ENCODE measurements at regions not wholly inside any gene's neighbourhood (a gene's known extent, or its start where the extent isn't known, plus 50 kb on each side); places are given as distances from the start of the nearest gene placed in this dataset.

GRCh38 chr6:159094444-159095252 lies 49.9 kb upstream of the TAGAP start:
- no peak for TF ChIP-seq EZH2 (IDR thresholded peaks at IDR 0.05; ENCODE audit: borderline replicate concordance, insufficient read depth, low read depth, low read length, poor library complexity, severe bottlenecking)
- no peak for TF ChIP-seq CTCF (IDR thresholded peaks at IDR 0.05)
- Histone ChIP-seq H3K9ac (ENCODE audit: low read length) (peak overlapping the region; percentile 49), H3K27me3 (replicated peaks in 1 of 4; ENCODE audit: control extremely low read depth in 1 of 4, control insufficient read depth in 3 of 4, insufficient read depth in 4 of 4, low read length in 3 of 4) (no peaks in the 10 kb centered on the region), H3K9me3 (ENCODE audit: control extremely low read depth in 1 of 3, control insufficient read depth in 2 of 3, insufficient read depth in 1 of 3, low read length in 2 of 3) (peaks cover 0 to 5% (median 0%) of the 10 kb centered on the region in 3 donors), H2AFZ (ENCODE audit: insufficient read depth, low read depth, low read length, poor library complexity, severe bottlenecking) (peak overlapping the region; percentile 30), H3K27ac (ENCODE audit: low read length in 2 of 2) (peak overlapping the region; percentile 98 to 99), H3K36me3 (replicated peaks in 1 of 2; ENCODE audit: control extremely low read depth in 1 of 2, control insufficient read depth in 1 of 2, extremely low read depth in 1 of 2, insufficient read depth in 2 of 2, low read length in 1 of 2) (no peaks in the 10 kb centered on the region), H3K4me2 (replicated peaks; ENCODE audit: low read depth, low read length, poor library complexity, severe bottlenecking) (peak overlapping the region; percentile 77), H3K79me2 (ENCODE audit: control insufficient read depth, insufficient read depth, low read length) (peaks cover 18% of the 10 kb centered on the region), H4K20me1 (ENCODE audit: control insufficient read depth, insufficient read depth, low read length, poor library complexity, severe bottlenecking) (no peaks in the 10 kb centered on the region), H3K4me3 (ENCODE audit: control extremely low read depth in 1 of 5, extremely low read depth in 1 of 5, insufficient read depth in 1 of 5, low read depth in 2 of 5, low read length in 4 of 5) (peak overlapping the region in 4 of 5 experiments; percentile 1 to 53 (median 27)), H3K4me1 (ENCODE audit: control insufficient read depth in 2 of 2, insufficient read depth in 2 of 2, low read length in 2 of 2) (peaks cover 61 to 67% of the 10 kb centered on the region in 2 donors)
- under 1% methylated on average over 12 of the region's 18 CpGs for WGBS (ENCODE audit: insufficient coverage)
- peak overlapping the region; percentile 99 for H3K27ac Mint-ChIP-seq
- peak; percentile 95 for DNase-seq
- H3K4me1 Mint-ChIP-seq = peaks cover 77% of the 10 kb centered on the region
- POLR2A ChIA-PET = interaction anchor here (0.6 to 5.0 kb wide), 11 partner anchors 10 to 442 kb away, joined by 3 to 62 read pairs (median 8); partner anchors contain the start of gene TAGAP
- H3K9me3 Mint-ChIP-seq (ENCODE audit: insufficient read depth) = no peaks in the 10 kb centered on the region
- CTCF ChIA-PET = interaction anchor here (0.9 to 36.8 kb wide), 12 partner anchors 9 to 86 kb away, joined by 3 to 1002 read pairs (median 16); partner anchors contain the start of gene TAGAP
- H3K27me3 Mint-ChIP-seq = no peaks in the 10 kb centered on the region
- H3K4me3 Mint-ChIP-seq = peak overlapping the region; percentile 82
- peak; percentile 82 for ATAC-seq (ENCODE audit: low read depth)
- intact Hi-C loops (cut with micrococcal nuclease) = loop anchor here (1.0 to 5.0 kb wide), 5 partner anchors 10 to 49 kb away; no protein-coding TSS in a partner anchor

Data from B cell (primary cell).